OCI-LY7 (cell line): ENCODE measurements at regions not wholly inside any gene's neighbourhood (a gene's known extent, or its start where the extent isn't known, plus 50 kb on each side); places are given as distances from the start of the nearest gene placed in this dataset.

Source experiments
- CTCF ChIP-seq: fragments of 200-600 bp; sonication (generic); conservative IDR thresholded peaks from 2 replicates; pipeline ENCODE4 v1.5.1; 2014; ENCODE audit warnings: mild to moderate bottlenecking, antibody characterized with exemption, low read length, moderate library complexity, mixed read lengths
- EZH2phosphoT487 ChIP-seq: fragments of 200-600 bp; sonication (generic); IDR thresholded peaks from 2 replicates; pipeline ENCODE4 v1.6.1; 2018; ENCODE audit warnings: low read depth, borderline replicate concordance, mild to moderate bottlenecking, mixed run types, antibody characterized with exemption, low read length, moderate library complexity, mixed read lengths

GRCh38 chr12:116441292-116441691 is 117.9 kb upstream of the MAP1LC3B2 start:
- no peak for TF ChIP-seq CTCF
- TF ChIP-seq EZH2phosphoT487: no peak
